Thyroid gland (tissue), 4 donors: ENCODE measurements at regions not wholly inside any gene's neighbourhood (a gene's known extent, or its start where the extent isn't known, plus 50 kb on each side); places are given as distances from the start of the nearest gene placed in this dataset.

Experiments used
- DNase-seq, 2 donors: peaks; one replicate each; pipeline ENCODE4 v3.0.0-alpha.2; 2019
- H3K27ac ChIP-seq, 3 donors: fragments of 200-600 bp; sonication (generic); 1 replicate in 2 of 3; 2 replicates in 1 of 3; pipeline ENCODE4 v1.5.1; 2016 to 2019; ENCODE audit warnings: mild to moderate bottlenecking in 1 of 3, moderate library complexity in 1 of 3
- H3K27me3 ChIP-seq: fragments of 200-600 bp; sonication (generic); one replicate; pipeline ENCODE4 v1.5.1; 2019
- H3K36me3 ChIP-seq, 2 donors: fragments of 200-600 bp; sonication (generic); one replicate each; pipeline ENCODE4 v1.5.1; 2016 to 2019
- H3K4me1 ChIP-seq, 2 donors: fragments of 200-600 bp; sonication (generic); one replicate each; pipeline ENCODE4 v1.5.1; 2017 to 2019
- H3K4me3 ChIP-seq, 3 donors: fragments of 200-600 bp; sonication (generic); replicated peaks in 1 of 3; 1 replicate in 2 of 3; 2 replicates in 1 of 3; pipeline ENCODE4 v1.5.1; 2016; ENCODE audit warnings: mild to moderate bottlenecking in 1 of 3
- H3K9me3 ChIP-seq: fragments of 200-600 bp; sonication (generic); one replicate; pipeline ENCODE4 v1.5.1; 2017
- CTCF ChIP-seq, 6 experiments: fragments of 200-600 bp in 3 of 6; fragments of 450-650 bp in 3 of 6; sonication (generic) in 3 of 6; IDR thresholded peaks; one replicate each; pipeline ENCODE4 v1.5.1; 2016 to 2019; ENCODE audit warnings: antibody characterized with exemption in 6 of 6, mild to moderate bottlenecking in 2 of 6, inconsistent platforms in 1 of 6, moderate library complexity in 1 of 6
- POLR2A ChIP-seq, 2 donors: fragments of 450-650 bp; IDR thresholded peaks; one replicate each; pipeline ENCODE4 v1.6.1; 2017; ENCODE audit warnings: antibody characterized with exemption in 2 of 2, mild to moderate bottlenecking in 2 of 2, moderate library complexity in 1 of 2
- WGBS, 2 donors: methylation state at CpG; one replicate each; pipeline ENCODE4 v1.1.5; 2017; 5-methylcytosine and 5-hydroxymethylcytosine counted together
- intact Hi-C: fragments of 100-400 bp; cut with DNase I; formaldehyde crosslinking; loops from one replicate; pipeline ENCODE4 v1.15.1; 2023

GRCh38 chr3:137938876-137939275 is 71.1 kb upstream of the CLDN18 start:
- intact Hi-C loops = no loop called here
- no peaks in the 10 kb centered on the region for H3K9me3 ChIP-seq
- TF ChIP-seq POLR2A (IDR thresholded peaks at IDR 0.05) = no peak
- no peak for TF ChIP-seq CTCF (IDR thresholded peaks at IDR 0.05)
- no peak overlapping the region for H3K27ac ChIP-seq
- no peak for DNase-seq
- H3K4me1 ChIP-seq = no peaks in the 10 kb centered on the region
- no peaks in the 10 kb centered on the region for H3K27me3 ChIP-seq
- H3K36me3 ChIP-seq = no peaks in the 10 kb centered on the region
- H3K4me3 ChIP-seq = no peak overlapping the region
- WGBS, 2 donors = 92 to 93% methylated on average over 2 of the region's 2 CpGs

- Histone ChIP-seq H3K27me3 (no peaks in the 10 kb centered on the region), H3K4me3 (no peak overlapping the region), H3K9me3 (no peaks in the 10 kb centered on the region), H3K36me3 (no peaks in the 10 kb centered on the region), H3K4me1 (no peaks in the 10 kb centered on the region), H3K27ac (no peak overlapping the region)
- DNase-seq = no peak
- TF ChIP-seq POLR2A (IDR thresholded peaks at IDR 0.05) = no peak
- no peak for TF ChIP-seq CTCF (IDR thresholded peaks at IDR 0.05)
- intact Hi-C loops = loop anchor here (10.0 kb wide), 1 partner anchor 910 kb away; no protein-coding TSS in a partner anchor
- WGBS, 2 donors = 81 to 82% methylated on average over 2 of the region's 2 CpGs
Observed at GRCh38 chr3:137944593-137944992, 65.4 kb upstream of the CLDN18 start.

GRCh38 chr3:137946356-137946973 is 63.5 kb upstream of the CLDN18 start:
- Histone ChIP-seq H3K4me3 (no peak overlapping the region), H3K27ac (no peak overlapping the region), H3K36me3 (no peaks in the 10 kb centered on the region), H3K27me3 (no peaks in the 10 kb centered on the region), H3K4me1 (no peaks in the 10 kb centered on the region), H3K9me3 (no peaks in the 10 kb centered on the region)
- 3 to 4% methylated on average over 7 of the region's 7 CpGs for WGBS, 2 donors
- TF ChIP-seq CTCF (IDR thresholded peaks at IDR 0.05) = peak in 5 of 6 experiments; percentile 33 to 70 (median 62)
- TF ChIP-seq POLR2A (IDR thresholded peaks at IDR 0.05) = no peak
- peak; percentile 56 to 58 for DNase-seq
- intact Hi-C loops = loop anchor here (10.0 kb wide), 1 partner anchor 912 kb away; no protein-coding TSS in a partner anchor

GRCh38 chr3:137947117-137947516 is 62.8 kb upstream of the CLDN18 start:
- no peaks in the 10 kb centered on the region for H3K4me1 ChIP-seq
- H3K27me3 ChIP-seq = no peaks in the 10 kb centered on the region
- 71 to 79% methylated on average over 2 of the region's 2 CpGs for WGBS, 2 donors
- no peak overlapping the region for H3K27ac ChIP-seq
- intact Hi-C loops = loop anchor here (10.0 kb wide), 1 partner anchor 912 kb away; no protein-coding TSS in a partner anchor
- no peak for DNase-seq
- no peaks in the 10 kb centered on the region for H3K36me3 ChIP-seq
- H3K4me3 ChIP-seq = no peak overlapping the region
- TF ChIP-seq CTCF (IDR thresholded peaks at IDR 0.05) = no peak
- TF ChIP-seq POLR2A (IDR thresholded peaks at IDR 0.05) = no peak
- H3K9me3 ChIP-seq = no peaks in the 10 kb centered on the region

GRCh38 chr3:137948400-137949072 is 61.4 kb upstream of the CLDN18 start:
- Histone ChIP-seq H3K4me3 (no peak overlapping the region), H3K4me1 (no peaks in the 10 kb centered on the region), H3K27me3 (no peaks in the 10 kb centered on the region), H3K27ac (no peak overlapping the region), H3K9me3 (no peaks in the 10 kb centered on the region), H3K36me3 (no peaks in the 10 kb centered on the region)
- 48 to 57% methylated on average over 3 of the region's 3 CpGs for WGBS, 2 donors
- TF ChIP-seq POLR2A (IDR thresholded peaks at IDR 0.05) (no peak), CTCF (IDR thresholded peaks at IDR 0.05) (no peak)
- intact Hi-C loops = loop anchor here (10.0 kb wide), 1 partner anchor 914 kb away; no protein-coding TSS in a partner anchor
- DNase-seq = no peak
